ENCODE measurements at regions not wholly inside any gene's neighbourhood (a gene's known extent, or its start where the extent isn't known, plus 50 kb on each side); places are given as distances from the start of the nearest gene placed in this dataset. TPM values are rescaled to one million over a fixed set of nuclear protein-coding genes. Genes with fewer than 3 reads are reported as not detected.

GRCh38 chr2:225725726-225726125 is 326.2 kb downstream of the NYAP2 start:
- TF ChIP-seq POLR2A (IDR thresholded peaks at IDR 0.05) (no peak), CTCF (IDR thresholded peaks at IDR 0.05) (no peak)
- no peaks in the 10 kb centered on the region for H3K4me1 ChIP-seq
- no peak overlapping the region for H3K27ac ChIP-seq
- WGBS, 2 donors: 70 to 82% methylated on average over 3 of the region's 3 CpGs
- H3K36me3 ChIP-seq: no peaks in the 10 kb centered on the region
- no peak overlapping the region for H3K4me3 ChIP-seq (replicated peaks in 1 of 3)
- DNase-seq: no peak
- intact Hi-C loops (cut with DNase I): no loop called here
- H3K9me3 ChIP-seq: no peaks in the 10 kb centered on the region
- no peaks in the 10 kb centered on the region for H3K27me3 ChIP-seq

Small RNA genes lying in the stretch of these regions (microRNA-seq; reads per million reads assigned to microRNA genes)
- gene MIR5702: not detected

Small RNA genes lying in the stretch of these regions (small RNA-seq; reads per million reads assigned to genes)
- not detected for gene AC068138.1
- gene MIR5702: not detected
